GM21576 (cell line): ENCODE measurements at regions not wholly inside any gene's neighbourhood (a gene's known extent, or its start where the extent isn't known, plus 50 kb on each side); places are given as distances from the start of the nearest gene placed in this dataset.
"Not testable (repeated sequence)": the region's sequence is repeated elsewhere in the genome, so short reads cannot be mapped to it uniquely, and the experiment has no call there.

ENCODE experiments used
- ATAC-seq: cut with Tn5 transposase; IDR thresholded peaks from one replicate; pipeline ENCODE4 v1.9.1; 2021; ENCODE audit warnings: mild to moderate bottlenecking, moderate library complexity; ENCODE audit not compliant: unreplicated experiment

- no peak for ATAC-seq
These were observed 311.7 kb downstream of the HIVEP2 start for GRCh38 chr6:142633317-142633716.

- ATAC-seq: no peak
These were observed 309.8 kb downstream of the HIVEP2 start for GRCh38 chr6:142635130-142635529.

GRCh38 chr6:142637624-142638351 lies 307.2 kb downstream of the HIVEP2 start:
- no peak for ATAC-seq

- ATAC-seq: no peak
These were observed 302.3 kb downstream of the HIVEP2 start for GRCh38 chr6:142642651-142643050.

GRCh38 chr6:142644866-142645265 lies 300.1 kb downstream of the HIVEP2 start:
- no peak for ATAC-seq

GRCh38 chr6:142645663-142646062 lies 299.3 kb downstream of the HIVEP2 start:
- no peak for ATAC-seq

- ATAC-seq: no peak
These were observed 297.4 kb downstream of the HIVEP2 start for GRCh38 chr6:142647449-142648035.

- no peak for ATAC-seq
These were observed 296.9 kb downstream of the HIVEP2 start for GRCh38 chr6:142648036-142648451.

GRCh38 chr6:142648526-142648925 lies 296.4 kb downstream of the HIVEP2 start:
- ATAC-seq: no peak

GRCh38 chr6:142649438-142650234 lies 295.3 kb downstream of the HIVEP2 start:
- not testable (repeated sequence) for ATAC-seq

- ATAC-seq: no peak
These were observed 293.6 kb downstream of the HIVEP2 start for GRCh38 chr6:142651384-142651783.

- ATAC-seq: no peak
These were observed 291.1 kb downstream of the HIVEP2 start for GRCh38 chr6:142653710-142654420.

- ATAC-seq: no peak
These were observed 285.3 kb downstream of the HIVEP2 start for GRCh38 chr6:142659661-142660060.

- ATAC-seq: no peak
These were observed 279.6 kb downstream of the HIVEP2 start for GRCh38 chr6:142665393-142665792.

- no peak for ATAC-seq
These were observed 278.3 kb downstream of the HIVEP2 start for GRCh38 chr6:142666599-142667185.

GRCh38 chr6:142669471-142670351 lies 275.3 kb downstream of the HIVEP2 start:
- ATAC-seq: no peak

GRCh38 chr6:142671791-142672190 lies 273.2 kb downstream of the HIVEP2 start:
- peak; percentile 96 for ATAC-seq

GRCh38 chr6:142675517-142675916 lies 269.5 kb downstream of the HIVEP2 start:
- no peak for ATAC-seq

- no peak for ATAC-seq
These were observed 268.9 kb downstream of the HIVEP2 start for GRCh38 chr6:142676027-142676443.
